ENCODE measurements at regions not wholly inside any gene's neighbourhood (a gene's known extent, or its start where the extent isn't known, plus 50 kb on each side); places are given as distances from the start of the nearest gene placed in this dataset.

DNA sequence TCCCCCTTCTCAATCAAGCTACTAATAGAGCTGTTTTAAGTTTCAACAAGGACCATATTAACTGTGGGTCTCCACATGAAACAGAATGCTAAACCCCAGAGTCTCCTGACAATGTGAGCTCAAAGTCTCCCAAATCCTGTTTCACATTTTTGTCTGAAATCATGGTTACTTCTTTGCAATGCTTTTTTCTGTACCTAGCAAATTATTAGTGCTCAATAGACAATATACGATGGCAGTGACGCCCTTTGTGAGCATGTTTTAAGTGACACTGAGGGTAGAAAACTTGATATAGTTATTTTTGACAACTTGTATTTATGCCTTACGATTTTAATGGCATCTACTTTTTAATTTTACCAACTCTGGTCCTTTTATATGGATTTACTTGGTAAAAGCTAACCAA lies 85.4 kb upstream of the SOX5 start:
- H3K4me2 ChIP-seq (ENCODE audit: low read length), result no peak overlapping the region
- H3K4me3 ChIP-seq (ENCODE audit: low read depth, low read length), result no peak overlapping the region
- H3K27ac ChIP-seq, result no peak overlapping the region
- H3K79me2 ChIP-seq, result no peaks in the 10 kb centered on the region
- no peak for TF ChIP-seq CTCF (IDR thresholded peaks at IDR 0.05)
- no peaks in the 10 kb centered on the region for H3K9me3 ChIP-seq (ENCODE audit: control insufficient read depth, low read length)
- no peaks in the 10 kb centered on the region for H3K4me1 ChIP-seq
- H3K9ac ChIP-seq, result no peak overlapping the region
- no peaks in the 10 kb centered on the region for H3K36me3 ChIP-seq (ENCODE audit: control insufficient read depth, insufficient read depth, low read length)
- H3K27me3 ChIP-seq (ENCODE audit: control insufficient read depth, insufficient read depth, low read length), result no peaks in the 10 kb centered on the region
- H2AFZ ChIP-seq, result no peak overlapping the region

DNA sequence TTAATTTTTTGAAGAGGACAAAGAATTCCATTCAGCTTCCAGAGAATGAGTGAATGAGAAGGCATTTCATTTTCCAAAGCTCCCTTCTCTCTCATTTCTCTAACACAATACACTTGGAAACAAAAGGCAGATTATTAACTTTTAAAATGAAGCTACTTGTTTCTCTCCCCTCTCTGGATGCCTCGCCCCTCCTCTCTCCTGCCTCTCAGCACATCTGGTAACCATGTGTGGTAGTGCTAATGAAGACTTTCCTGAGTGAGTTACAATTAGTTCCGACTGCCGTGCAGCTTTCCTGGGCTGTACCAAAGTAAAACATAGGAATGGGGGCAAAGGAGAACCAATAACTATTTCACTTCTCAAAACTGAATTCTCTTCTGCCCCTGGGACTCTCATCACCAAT lies 84.7 kb upstream of the SOX5 start:
- Histone ChIP-seq H3K79me2 (no peaks in the 10 kb centered on the region), H3K4me3 (ENCODE audit: low read depth, low read length) (no peak overlapping the region), H3K9me3 (ENCODE audit: control insufficient read depth, low read length) (no peaks in the 10 kb centered on the region), H2AFZ (no peak overlapping the region), H3K27me3 (ENCODE audit: control insufficient read depth, insufficient read depth, low read length) (no peaks in the 10 kb centered on the region), H3K36me3 (ENCODE audit: control insufficient read depth, insufficient read depth, low read length) (no peaks in the 10 kb centered on the region), H3K9ac (no peak overlapping the region), H3K27ac (no peak overlapping the region), H3K4me1 (no peaks in the 10 kb centered on the region), H3K4me2 (ENCODE audit: low read length) (no peak overlapping the region)
- TF ChIP-seq CTCF (IDR thresholded peaks at IDR 0.05), result no peak

- no peak overlapping the region for H2AFZ ChIP-seq
- H3K4me2 ChIP-seq (ENCODE audit: low read length), result no peak overlapping the region
- no peak overlapping the region for H3K27ac ChIP-seq
- H3K9ac ChIP-seq, result no peak overlapping the region
- no peaks in the 10 kb centered on the region for H3K9me3 ChIP-seq (ENCODE audit: control insufficient read depth, low read length)
- no peaks in the 10 kb centered on the region for H3K4me1 ChIP-seq
- no peaks in the 10 kb centered on the region for H3K36me3 ChIP-seq (ENCODE audit: control insufficient read depth, insufficient read depth, low read length)
- H3K79me2 ChIP-seq, result no peaks in the 10 kb centered on the region
- TF ChIP-seq CTCF (IDR thresholded peaks at IDR 0.05), result no peak
- no peaks in the 10 kb centered on the region for H3K27me3 ChIP-seq (ENCODE audit: control insufficient read depth, insufficient read depth, low read length)
- H3K4me3 ChIP-seq (ENCODE audit: low read depth, low read length), result no peak overlapping the region
Measured at GRCh38 chr12:24027352-24027751, 77.9 kb upstream of the SOX5 start.

- Histone ChIP-seq H3K27me3 (ENCODE audit: control insufficient read depth, insufficient read depth, low read length) (no peaks in the 10 kb centered on the region), H3K27ac (no peak overlapping the region), H3K9me3 (ENCODE audit: control insufficient read depth, low read length) (no peaks in the 10 kb centered on the region), H3K79me2 (no peaks in the 10 kb centered on the region), H3K4me1 (no peaks in the 10 kb centered on the region), H3K36me3 (ENCODE audit: control insufficient read depth, insufficient read depth, low read length) (no peaks in the 10 kb centered on the region), H3K4me3 (ENCODE audit: low read depth, low read length) (no peak overlapping the region), H2AFZ (no peak overlapping the region), H3K4me2 (ENCODE audit: low read length) (no peak overlapping the region), H3K9ac (no peak overlapping the region)
- no peak for TF ChIP-seq CTCF (IDR thresholded peaks at IDR 0.05)
Measured at GRCh38 chr12:24025153-24025798, 75.8 kb upstream of the SOX5 start.

DNA sequence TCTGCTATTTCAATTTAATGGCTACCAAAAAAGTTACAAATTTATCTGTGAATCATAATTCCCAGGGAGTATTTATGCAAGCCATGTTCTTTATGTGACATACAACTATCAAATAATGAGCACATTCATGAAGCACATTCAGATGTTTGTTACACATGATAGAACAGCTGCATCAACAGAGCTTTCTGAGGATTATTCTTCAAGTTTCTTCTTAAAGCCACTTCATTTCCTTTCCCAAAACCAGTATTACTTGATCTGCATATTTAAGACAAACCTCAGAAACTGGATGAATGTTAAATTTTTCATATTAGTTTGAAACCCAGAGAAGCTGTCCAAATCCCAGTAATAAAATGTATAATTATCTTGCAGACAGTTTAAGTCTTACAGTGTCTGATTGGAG lies 73.6 kb upstream of the SOX5 start:
- Histone ChIP-seq H3K4me3 (ENCODE audit: low read depth, low read length) (no peak overlapping the region), H3K79me2 (no peaks in the 10 kb centered on the region), H3K9ac (no peak overlapping the region), H3K27me3 (ENCODE audit: control insufficient read depth, insufficient read depth, low read length) (no peaks in the 10 kb centered on the region), H3K36me3 (ENCODE audit: control insufficient read depth, insufficient read depth, low read length) (no peaks in the 10 kb centered on the region), H3K4me2 (ENCODE audit: low read length) (no peak overlapping the region), H3K9me3 (ENCODE audit: control insufficient read depth, low read length) (no peaks in the 10 kb centered on the region), H3K27ac (no peak overlapping the region), H2AFZ (no peak overlapping the region), H3K4me1 (no peaks in the 10 kb centered on the region)
- no peak for TF ChIP-seq CTCF (IDR thresholded peaks at IDR 0.05)
